Osteoblast (primary cell): ENCODE measurements at regions not wholly inside any gene's neighbourhood (a gene's known extent, or its start where the extent isn't known, plus 50 kb on each side); places are given as distances from the start of the nearest gene placed in this dataset.

Source experiments
- DNase-seq: peaks from one replicate; pipeline ENCODE4 v3.0.0; 2011; ENCODE audit warnings: low spot score, mixed read lengths; ENCODE audit not compliant: insufficient read length; ENCODE audit errors: missing footprints
- H2AFZ ChIP-seq: 2 replicates; pipeline ENCODE4 v1.6.0; 2011; ENCODE audit warnings: mild to moderate bottlenecking, low read length
- H3K27ac ChIP-seq: 2 replicates; pipeline ENCODE4 v1.5.1; 2011; ENCODE audit warnings: mild to moderate bottlenecking, low read depth, low read length, moderate library complexity
- H3K27me3 ChIP-seq: 2 replicates; pipeline ENCODE4 v1.6.0; 2012; ENCODE audit warnings: mild to moderate bottlenecking, control low read depth, inconsistent platforms, low read length, moderate library complexity; ENCODE audit not compliant: insufficient read depth
- H3K36me3 ChIP-seq: 2 replicates; pipeline ENCODE4 v1.5.1; 2011; ENCODE audit warnings: mild to moderate bottlenecking, low read length, control low read depth, moderate library complexity; ENCODE audit not compliant: insufficient read depth
- H3K4me1 ChIP-seq: 2 replicates; pipeline ENCODE4 v1.5.1; 2011; ENCODE audit warnings: mild to moderate bottlenecking, low read length, control low read depth, moderate library complexity; ENCODE audit not compliant: insufficient read depth
- H3K4me2 ChIP-seq: 2 replicates; pipeline ENCODE4 v1.6.0; 2011; ENCODE audit warnings: mild to moderate bottlenecking, low read length; ENCODE audit not compliant: insufficient read depth
- H3K4me3 ChIP-seq: fragments of 200-600 bp; sonication (generic); 3 replicates; pipeline ENCODE4 v1.5.1; 2012; ENCODE audit warnings: mild to moderate bottlenecking, low read length, inconsistent platforms; ENCODE audit not compliant: insufficient read depth
- H3K79me2 ChIP-seq: 2 replicates; pipeline ENCODE4 v1.6.0; 2012; ENCODE audit warnings: mild to moderate bottlenecking, low read length, control low read depth, inconsistent platforms; ENCODE audit not compliant: insufficient read depth
- H3K9me3 ChIP-seq: 2 replicates; pipeline ENCODE4 v1.5.1; 2011; ENCODE audit warnings: low read depth, low read length, control low read depth
- H4K20me1 ChIP-seq: 2 replicates; pipeline ENCODE4 v1.6.0; 2012; ENCODE audit warnings: mild to moderate bottlenecking, low read length, control low read depth; ENCODE audit not compliant: insufficient read depth
- CTCF ChIP-seq: IDR thresholded peaks from 2 replicates; pipeline ENCODE4 v1.5.1; 2011; ENCODE audit warnings: mild to moderate bottlenecking, low read depth, low read length, moderate library complexity; ENCODE audit errors: extremely low read depth

GRCh38 chr18:78297048-78297447 lies 682.6 kb upstream of the SALL3 start:
- Histone ChIP-seq H3K4me2 (no peak overlapping the region), H3K36me3 (no peaks in the 10 kb centered on the region), H4K20me1 (no peaks in the 10 kb centered on the region), H3K9me3 (peaks cover 2% of the 10 kb centered on the region), H3K4me3 (no peak overlapping the region), H3K4me1 (no peaks in the 10 kb centered on the region), H3K27me3 (no peaks in the 10 kb centered on the region), H2AFZ (no peak overlapping the region), H3K79me2 (no peaks in the 10 kb centered on the region), H3K27ac (no peak overlapping the region)
- TF ChIP-seq CTCF = no peak
- no peak for DNase-seq

- no peaks in the 10 kb centered on the region for H3K4me1 ChIP-seq
- no peak overlapping the region for H2AFZ ChIP-seq
- H3K36me3 ChIP-seq = no peaks in the 10 kb centered on the region
- no peak for TF ChIP-seq CTCF
- no peaks in the 10 kb centered on the region for H4K20me1 ChIP-seq
- no peak overlapping the region for H3K4me2 ChIP-seq
- peaks cover 2% of the 10 kb centered on the region for H3K9me3 ChIP-seq
- H3K27ac ChIP-seq = no peak overlapping the region
- H3K27me3 ChIP-seq = no peaks in the 10 kb centered on the region
- H3K79me2 ChIP-seq = no peaks in the 10 kb centered on the region
- DNase-seq = no peak
- H3K4me3 ChIP-seq = no peak overlapping the region
Measured at GRCh38 chr18:78303519-78304191, 676.0 kb upstream of the SALL3 start.

GRCh38 chr18:78304192-78305164 lies 675.1 kb upstream of the SALL3 start:
- Histone ChIP-seq H3K27ac (no peak overlapping the region), H3K79me2 (no peaks in the 10 kb centered on the region), H3K4me1 (no peaks in the 10 kb centered on the region), H3K4me2 (no peak overlapping the region), H3K9me3 (peaks cover 2% of the 10 kb centered on the region), H3K4me3 (no peak overlapping the region), H4K20me1 (no peaks in the 10 kb centered on the region), H3K36me3 (no peaks in the 10 kb centered on the region), H2AFZ (no peak overlapping the region), H3K27me3 (no peaks in the 10 kb centered on the region)
- TF ChIP-seq CTCF = no peak
- no peak for DNase-seq

- no peak overlapping the region for H2AFZ ChIP-seq
- no peak overlapping the region for H3K4me3 ChIP-seq
- no peaks in the 10 kb centered on the region for H3K79me2 ChIP-seq
- no peaks in the 10 kb centered on the region for H3K36me3 ChIP-seq
- no peak overlapping the region for H3K27ac ChIP-seq
- H3K4me1 ChIP-seq = no peaks in the 10 kb centered on the region
- peaks cover 2% of the 10 kb centered on the region for H3K9me3 ChIP-seq
- H4K20me1 ChIP-seq = no peaks in the 10 kb centered on the region
- H3K4me2 ChIP-seq = no peak overlapping the region
- TF ChIP-seq CTCF = no peak
- no peaks in the 10 kb centered on the region for H3K27me3 ChIP-seq
- DNase-seq = no peak
Measured at GRCh38 chr18:78305789-78306188, 673.8 kb upstream of the SALL3 start.
